ENCODE measurements at regions not wholly inside any gene's neighbourhood (a gene's known extent, or its start where the extent isn't known, plus 50 kb on each side); places are given as distances from the start of the nearest gene placed in this dataset.

DNA sequence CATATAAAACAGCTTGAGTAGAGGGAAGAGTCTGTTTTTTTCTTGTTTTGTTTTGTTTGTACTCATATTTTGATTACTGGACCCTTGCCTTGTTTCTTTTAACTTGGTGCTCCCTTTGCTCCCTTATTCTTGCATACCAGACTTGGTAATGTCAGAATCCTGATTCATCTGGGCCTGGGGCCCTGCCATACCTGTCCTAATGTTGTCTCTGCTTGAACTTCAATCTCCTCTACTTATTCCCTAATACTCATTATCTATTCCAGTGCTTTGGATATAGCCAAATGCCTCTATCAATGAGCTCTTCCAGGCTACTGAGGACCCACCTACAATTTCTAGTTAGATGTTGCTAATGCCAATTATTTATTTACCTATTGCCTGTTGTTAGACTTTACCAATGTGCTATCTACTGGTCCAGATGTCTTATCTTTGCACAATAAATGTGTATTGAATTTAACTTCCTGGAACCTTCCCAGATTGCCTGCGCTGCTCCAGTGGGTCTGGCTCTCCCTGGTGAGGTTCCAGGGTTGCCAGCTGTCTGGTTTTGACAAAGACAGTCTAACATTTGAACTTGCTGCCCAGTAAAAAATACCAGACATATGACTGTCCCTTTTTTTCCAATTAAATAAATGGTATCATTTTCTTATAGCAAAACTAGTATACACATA, 64.4 kb upstream of the ACSL4 start:
- TF ChIP-seq, protein P1, sequence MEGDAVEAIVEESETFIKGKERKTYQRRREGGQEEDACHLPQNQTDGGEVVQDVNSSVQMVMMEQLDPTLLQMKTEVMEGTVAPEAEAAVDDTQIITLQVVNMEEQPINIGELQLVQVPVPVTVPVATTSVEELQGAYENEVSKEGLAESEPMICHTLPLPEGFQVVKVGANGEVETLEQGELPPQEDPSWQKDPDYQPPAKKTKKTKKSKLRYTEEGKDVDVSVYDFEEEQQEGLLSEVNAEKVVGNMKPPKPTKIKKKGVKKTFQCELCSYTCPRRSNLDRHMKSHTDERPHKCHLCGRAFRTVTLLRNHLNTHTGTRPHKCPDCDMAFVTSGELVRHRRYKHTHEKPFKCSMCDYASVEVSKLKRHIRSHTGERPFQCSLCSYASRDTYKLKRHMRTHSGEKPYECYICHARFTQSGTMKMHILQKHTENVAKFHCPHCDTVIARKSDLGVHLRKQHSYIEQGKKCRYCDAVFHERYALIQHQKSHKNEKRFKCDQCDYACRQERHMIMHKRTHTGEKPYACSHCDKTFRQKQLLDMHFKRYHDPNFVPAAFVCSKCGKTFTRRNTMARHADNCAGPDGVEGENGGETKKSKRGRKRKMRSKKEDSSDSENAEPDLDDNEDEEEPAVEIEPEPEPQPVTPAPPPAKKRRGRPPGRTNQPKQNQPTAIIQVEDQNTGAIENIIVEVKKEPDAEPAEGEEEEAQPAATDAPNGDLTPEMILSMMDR (IDR thresholded peaks at IDR 0.05) = no peak
- TF ChIP-seq PHF8 (IDR thresholded peaks at IDR 0.05; ENCODE audit: borderline replicate concordance, low read depth) = no peak
- TF ChIP-seq ZC3H11A (IDR thresholded peaks at IDR 0.05) = no peak
- no peak for TF ChIP-seq KDM1A (IDR thresholded peaks at IDR 0.05; ENCODE audit: low read depth)
- TF ChIP-seq ZFP36 (IDR thresholded peaks at IDR 0.05; ENCODE audit: borderline replicate concordance, partially characterized antibody) = no peak
- TF ChIP-seq, protein P2, sequence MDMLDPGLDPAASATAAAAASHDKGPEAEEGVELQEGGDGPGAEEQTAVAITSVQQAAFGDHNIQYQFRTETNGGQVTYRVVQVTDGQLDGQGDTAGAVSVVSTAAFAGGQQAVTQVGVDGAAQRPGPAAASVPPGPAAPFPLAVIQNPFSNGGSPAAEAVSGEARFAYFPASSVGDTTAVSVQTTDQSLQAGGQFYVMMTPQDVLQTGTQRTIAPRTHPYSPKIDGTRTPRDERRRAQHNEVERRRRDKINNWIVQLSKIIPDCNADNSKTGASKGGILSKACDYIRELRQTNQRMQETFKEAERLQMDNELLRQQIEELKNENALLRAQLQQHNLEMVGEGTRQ (IDR thresholded peaks at IDR 0.05) = no peak
- no peak for TF ChIP-seq ZNF302 (CRISPR knock-in tag; IDR thresholded peaks at IDR 0.05)
- TF ChIP-seq, protein P3, sequence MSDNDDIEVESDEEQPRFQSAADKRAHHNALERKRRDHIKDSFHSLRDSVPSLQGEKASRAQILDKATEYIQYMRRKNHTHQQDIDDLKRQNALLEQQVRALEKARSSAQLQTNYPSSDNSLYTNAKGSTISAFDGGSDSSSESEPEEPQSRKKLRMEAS (IDR thresholded peaks at IDR 0.05) = no peak
- no peak for TF ChIP-seq RFX5 (IDR thresholded peaks at IDR 0.05)
